ENCODE measurements at regions not wholly inside any gene's neighbourhood (a gene's known extent, or its start where the extent isn't known, plus 50 kb on each side); places are given as distances from the start of the nearest gene placed in this dataset.
A peak's percentile ranks its signal among the peaks of the same experiment; 100 is the strongest.

DNA sequence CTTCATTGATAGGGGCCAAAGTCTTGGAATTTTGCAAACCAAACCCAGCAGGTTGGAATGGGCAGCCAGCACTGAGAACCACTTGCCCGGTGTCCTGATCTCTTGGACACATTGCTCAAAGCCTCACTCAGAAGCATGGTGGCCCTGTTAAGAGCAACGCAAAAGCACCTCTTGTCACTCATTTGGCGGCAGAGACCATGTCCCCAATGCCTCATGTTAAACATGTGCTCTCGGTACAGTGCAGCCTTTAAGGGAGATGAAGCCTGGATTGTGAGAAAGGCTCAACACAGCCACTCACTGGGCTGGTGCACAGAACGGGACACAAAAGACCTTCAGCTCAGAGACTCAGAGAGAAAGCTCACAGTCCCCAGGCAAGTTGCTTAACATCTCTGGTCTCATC lies 298.4 kb upstream of the PRDM1 start:
- no peak for DNase-seq

DNA sequence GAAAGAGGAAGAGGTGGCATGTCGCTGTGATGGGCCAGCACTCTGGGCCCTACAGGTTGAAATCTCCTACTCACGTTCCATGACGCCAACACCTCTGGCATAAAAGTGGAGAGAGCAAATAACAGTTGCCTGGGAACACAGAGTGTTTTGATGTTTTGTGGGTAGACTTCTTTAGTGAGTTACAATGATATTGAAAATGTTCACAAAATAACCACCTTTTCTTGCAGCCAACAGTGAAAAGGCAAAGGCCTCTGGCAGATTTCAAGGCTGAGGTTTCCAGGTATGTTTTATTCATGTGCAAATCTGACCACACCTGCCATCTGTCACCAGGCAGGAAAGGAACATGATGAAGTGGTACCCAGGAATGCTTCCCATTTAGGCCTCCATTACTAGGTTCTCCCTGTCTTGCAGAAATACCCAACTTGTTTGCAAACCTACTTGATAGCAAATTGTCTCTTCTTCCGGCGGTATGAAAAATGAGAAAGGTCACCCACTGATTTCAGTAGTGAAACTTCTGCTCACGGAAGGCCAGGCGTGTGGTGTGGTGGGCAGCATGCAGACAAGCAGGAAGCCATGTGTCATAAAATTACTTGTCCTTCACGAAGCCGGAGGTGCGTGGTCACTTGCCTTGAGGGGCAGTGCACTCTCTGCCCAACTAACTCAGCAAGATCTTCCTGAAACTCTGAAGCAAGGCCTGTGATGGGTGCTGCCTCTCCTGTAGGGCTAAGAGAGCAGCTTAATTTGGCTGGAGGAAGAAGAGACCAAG lies 299.1 kb upstream of the PRDM1 start:
- no peak for DNase-seq

DNA sequence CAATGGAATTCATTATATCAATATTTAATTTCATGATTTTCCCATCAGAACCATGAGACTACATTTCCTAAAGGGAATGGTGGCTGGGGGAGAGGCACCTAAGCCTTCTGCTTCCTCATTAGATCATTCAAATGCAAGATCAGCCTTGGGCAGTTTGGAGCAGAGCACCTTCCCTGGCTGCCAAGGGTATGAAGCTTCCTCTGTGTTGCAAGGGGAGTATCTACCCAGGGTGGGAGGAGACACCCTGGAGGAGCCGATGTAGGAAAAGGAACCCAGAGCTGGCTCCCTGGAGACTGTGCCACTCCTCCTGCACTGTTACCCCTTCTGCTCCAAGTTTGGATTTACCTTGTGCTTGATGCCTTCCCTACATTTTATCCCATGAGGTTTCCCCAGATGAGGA lies 299.7 kb upstream of the PRDM1 start:
- DNase-seq: peak; percentile 28 to 53

DNA sequence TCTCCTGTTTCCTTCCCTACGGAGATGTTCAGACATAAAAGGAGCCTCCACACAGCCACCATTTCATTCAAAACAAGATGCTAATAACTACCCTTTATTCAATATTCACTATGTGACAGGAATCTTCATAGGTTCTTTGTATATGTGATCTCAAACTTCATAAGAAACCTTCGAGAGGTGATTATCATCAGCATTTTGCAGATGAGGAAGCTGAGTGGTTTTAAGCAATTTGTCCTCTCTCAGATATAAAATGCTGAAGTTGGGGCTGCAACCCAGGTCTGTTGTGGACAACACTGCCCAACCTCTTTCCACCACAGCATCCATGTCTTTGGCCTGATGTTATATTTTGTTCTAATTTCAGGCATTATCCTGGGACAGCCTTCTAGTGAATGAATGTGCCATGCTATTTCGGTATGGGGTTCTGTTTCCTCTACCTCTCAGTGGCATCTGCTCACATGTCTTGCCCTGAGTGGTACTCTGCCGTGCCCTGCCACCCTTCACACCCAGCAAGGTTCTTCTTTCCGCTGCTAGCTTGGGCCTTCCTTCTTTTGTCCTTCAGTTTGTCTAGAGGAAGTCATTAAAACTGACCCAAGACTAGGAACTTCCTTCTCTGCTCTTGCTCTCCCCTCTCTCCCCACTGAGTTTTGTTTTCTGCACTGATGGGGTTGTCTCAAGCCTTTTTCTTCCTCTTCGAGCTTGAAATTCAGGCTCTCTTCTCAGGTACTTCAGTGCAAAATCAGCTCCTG lies 300.9 kb upstream of the PRDM1 start:
- DNase-seq: peak; percentile 70 to 81

DNA sequence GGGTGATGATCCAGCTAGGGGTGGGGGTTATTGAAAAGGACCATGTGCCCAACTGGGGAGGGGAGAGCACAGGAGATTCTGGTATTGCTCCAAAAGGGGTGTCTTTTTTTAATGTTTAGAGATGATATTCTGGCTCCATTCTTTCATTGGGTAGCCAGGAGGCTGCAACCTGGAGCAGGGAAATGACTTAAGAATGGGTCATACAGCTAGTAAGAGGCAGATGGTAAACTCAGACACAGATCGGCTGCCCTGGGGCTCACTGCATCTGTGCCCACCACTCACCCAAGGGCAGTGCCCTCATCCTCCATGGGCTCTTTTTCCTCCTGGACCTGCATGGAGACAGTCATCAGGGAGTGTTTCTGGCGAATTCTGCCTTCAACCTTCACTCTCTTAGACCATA lies 302.0 kb upstream of the PRDM1 start:
- no peak for DNase-seq

DNA sequence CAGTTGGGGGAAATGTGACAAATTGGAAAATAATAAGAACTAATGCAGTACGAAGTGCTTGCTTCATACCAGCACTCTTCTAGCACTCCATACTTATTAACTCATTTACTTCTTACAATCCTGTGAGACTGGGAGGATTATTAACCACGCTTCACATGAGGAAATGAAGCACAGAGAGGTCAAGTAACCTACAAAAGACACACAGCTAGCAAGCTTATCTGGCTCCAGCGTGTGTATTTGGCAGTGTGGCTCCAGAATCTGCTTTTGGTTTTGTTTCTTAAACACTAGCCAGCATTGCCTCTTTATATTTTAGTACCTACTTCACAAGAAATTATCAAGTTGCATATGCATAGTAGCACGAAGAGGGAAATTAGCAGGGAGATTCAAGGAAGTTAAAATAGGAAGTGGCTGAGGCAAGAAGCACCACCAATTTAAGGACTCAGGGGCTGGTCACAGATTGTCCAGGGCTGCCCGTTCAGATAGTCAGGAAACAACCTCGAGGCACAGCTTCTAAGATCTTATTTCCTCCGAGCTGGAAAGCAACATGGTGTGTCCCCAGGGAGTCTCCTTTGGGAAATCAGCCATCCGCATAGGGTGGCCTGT lies 302.7 kb upstream of the PRDM1 start:
- peak; percentile 70 to 80 for DNase-seq

DNA sequence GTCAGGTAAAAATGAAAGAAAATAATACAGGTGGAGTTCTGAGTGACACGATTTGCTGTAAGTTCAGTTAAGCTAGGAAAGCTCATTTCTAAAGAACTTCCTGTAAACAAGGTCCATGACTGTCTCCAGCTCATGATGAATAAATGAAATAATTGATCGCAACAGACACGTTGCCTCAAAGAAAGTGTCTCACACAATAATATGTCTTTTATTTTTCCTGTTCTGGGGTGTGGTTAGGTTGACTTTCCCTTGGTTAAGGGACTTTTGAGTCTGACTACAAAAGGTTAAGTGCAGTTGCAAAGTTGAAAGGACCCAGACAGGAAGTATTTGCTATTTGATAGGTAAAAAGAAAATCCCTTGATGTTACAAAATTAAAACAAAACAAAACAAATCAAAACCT lies 304.2 kb upstream of the PRDM1 start:
- no peak for DNase-seq

DNA sequence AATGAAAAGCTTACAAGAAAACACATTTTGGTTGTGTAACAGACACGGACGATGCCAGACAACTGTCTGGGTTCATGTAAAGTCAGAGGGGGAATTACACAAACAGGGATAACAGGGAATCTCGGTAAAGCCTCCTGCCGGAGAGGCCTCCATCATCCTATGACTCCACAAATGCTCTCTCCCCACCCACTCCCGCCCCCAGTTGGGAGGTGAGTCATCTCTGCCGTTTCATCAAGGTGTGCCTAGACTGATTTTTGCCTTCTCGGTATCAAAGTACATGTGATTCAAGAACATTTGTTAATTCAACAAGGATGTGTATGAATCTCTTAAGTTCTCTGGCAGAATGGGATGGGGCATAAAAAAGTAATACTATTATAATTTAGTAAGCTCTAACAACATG lies 304.9 kb upstream of the PRDM1 start:
- DNase-seq: no peak

DNA sequence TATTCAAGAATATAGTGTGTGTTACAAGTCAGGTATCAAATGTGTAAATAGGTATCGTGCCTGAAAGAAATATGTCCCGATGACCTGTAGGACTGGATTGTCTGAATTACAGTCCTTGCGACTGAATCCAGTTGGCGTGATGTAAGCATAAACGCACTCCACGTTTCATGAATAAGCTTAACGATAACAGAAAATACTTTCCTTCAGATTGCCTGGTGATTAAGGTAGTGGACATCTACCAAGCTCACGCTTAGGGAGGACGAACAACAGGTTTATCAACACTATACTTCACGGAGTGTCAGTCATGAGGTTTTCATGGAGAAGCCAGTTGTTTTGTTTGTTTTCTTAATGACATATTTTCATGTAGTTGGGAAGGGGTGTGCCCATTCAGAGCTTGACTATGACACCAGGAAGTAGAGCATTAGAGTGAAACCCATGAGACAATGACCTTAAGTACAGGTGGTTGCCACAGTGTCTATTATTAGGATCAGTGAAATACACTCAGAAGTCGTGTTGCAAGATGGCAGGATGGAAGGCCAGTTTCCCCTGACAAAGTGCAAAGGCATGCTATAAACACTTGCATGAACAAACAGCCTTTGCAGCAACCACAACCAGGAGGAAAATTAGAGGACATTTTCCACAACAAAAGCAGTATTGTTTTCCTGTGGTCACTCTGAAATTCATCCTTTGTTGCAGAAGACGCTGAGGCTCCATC lies 305.8 kb upstream of the PRDM1 start:
- peak in 1 of 2 donors; percentile 14 for DNase-seq

DNA sequence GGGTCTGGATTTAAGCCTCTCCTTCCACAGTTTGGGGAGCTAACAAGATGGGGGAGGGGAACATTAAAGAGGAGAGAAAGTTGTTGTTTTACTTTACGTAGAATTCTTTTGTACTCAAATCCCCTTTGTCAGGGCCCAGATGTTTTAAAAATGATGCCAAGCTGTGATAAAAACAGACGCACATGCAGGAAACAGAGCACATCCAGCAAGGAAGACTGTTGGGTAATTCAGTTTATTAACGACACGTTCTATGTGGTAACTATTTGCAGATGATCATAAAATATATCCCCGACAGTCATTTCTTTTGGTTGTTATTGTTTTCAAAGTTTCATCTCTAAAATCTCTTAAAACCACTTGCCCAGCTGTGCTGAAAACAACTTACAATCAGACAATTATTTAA lies 307.0 kb upstream of the PRDM1 start:
- DNase-seq: no peak

DNA sequence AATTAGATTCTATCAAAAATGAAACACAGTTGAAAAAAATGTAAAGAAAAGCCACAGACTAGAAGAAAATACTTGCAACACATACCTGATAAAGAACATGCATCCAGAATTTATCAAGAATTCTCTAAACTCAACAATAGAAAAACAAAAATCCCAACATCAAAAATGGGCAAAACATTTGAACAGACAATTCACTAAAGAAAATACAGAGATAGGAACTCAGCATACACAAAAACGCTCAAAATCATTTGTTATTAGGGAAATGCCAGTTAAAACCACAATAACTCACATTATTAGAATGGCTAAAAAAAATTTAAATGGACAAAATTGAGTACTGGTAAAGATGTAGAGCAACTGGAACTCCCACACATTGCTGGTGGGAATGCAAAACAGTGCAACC lies 311.0 kb upstream of the PRDM1 start:
- no peak for DNase-seq

DNA sequence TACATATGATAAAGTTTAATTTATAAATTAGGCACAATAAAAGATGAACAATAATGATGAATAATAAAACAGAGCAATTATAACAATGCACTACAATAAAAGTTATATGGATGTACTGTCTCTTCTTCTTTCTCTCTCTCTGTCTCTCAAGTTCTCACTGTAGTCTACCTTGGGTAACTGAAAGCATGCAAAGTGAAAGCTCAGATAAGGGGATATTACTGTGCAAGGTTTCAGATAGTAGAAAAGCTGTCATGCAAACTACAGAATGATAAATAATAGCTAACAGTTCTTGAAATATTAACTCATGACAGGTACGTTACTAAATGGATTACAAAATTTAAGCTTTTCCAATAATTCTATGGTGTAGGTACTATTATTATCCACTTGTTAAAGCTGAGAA lies 311.9 kb upstream of the PRDM1 start:
- no peak for DNase-seq

DNA sequence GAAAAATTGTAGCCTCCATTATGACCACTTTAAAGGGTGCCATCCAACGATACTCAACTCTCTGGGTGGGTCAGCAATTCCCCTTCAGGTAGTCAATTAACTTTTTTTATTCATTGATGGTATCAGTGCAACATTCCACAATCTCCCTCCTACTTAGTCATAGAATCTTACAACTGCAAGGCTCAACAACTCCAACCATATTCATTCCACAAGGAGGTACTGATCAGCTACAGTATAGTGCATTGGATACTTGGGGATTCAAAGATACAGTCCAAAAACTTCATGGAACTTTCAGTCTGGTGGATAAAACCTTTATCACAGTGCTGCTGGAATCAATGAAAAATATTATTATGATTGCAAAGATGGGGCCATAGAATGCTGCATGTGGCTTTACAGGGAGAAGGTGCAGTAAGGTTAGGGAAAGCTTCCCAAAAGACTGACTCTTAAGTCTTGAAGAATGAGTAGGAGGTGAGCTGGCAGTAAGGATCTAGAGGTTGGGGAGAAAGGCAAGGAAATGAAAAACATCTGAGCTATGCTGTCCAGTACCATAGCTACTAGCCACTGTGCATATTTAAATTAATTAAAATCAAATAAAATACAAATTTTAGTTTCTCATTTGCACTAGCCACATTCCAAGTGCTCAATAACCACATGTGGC lies 314.7 kb upstream of the PRDM1 start:
- no peak for DNase-seq

DNA sequence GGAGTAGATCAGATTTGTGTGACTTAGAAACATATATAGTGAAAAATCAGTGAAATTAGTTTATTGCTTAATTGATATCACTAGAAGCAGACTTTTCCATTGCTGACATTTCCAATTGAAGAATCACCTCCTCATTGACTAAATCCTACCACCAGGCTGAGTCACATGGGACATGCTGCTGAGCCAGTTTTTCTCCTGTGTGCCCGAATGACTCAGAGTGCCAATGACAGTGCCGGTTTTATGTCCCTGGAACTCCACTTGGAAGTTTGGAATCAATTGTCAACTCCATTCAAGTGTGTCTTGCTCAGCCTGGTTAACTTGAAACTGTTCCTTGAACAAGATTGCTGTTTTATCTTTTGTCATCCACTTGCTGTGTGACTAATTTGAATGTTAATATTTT lies 316.1 kb upstream of the PRDM1 start:
- no peak for DNase-seq

DNA sequence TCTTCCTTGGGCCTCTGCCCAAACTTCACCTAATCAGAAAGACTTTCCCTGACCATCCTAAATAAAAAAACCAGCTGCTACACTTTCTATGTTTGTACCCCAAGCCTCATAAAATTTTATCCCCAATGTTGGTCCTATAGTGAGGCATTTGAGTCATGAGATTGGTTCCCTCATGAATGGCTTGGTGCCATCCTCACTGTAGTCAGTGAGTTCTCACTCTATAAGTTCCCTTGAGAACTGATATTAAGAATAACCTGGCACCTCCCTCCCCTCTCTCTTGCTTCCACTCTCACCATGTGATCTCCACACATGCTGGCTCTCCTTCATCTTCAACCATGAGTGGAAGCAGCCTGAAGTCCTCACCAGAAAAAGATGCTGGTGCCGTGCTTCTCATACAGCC lies 316.9 kb upstream of the PRDM1 start:
- no peak for DNase-seq

DNA sequence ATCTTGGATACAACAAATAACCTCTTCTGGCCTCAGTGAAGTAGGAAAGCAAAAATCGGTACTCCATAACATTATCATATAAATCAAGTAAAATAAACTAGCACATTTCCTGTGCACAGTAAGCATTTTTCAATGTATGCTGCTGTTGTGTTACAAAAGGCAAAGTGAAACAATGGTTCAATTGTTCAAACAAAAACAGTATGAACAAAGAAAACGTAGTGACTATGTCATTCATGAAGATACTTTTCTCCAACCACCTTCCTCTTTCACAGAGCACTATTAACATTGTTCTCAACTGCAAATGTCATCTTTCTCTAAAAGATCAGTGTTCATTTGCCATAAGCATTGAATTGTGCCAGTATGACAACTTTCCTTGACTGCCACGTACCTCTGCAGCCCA lies 318.6 kb upstream of the PRDM1 start:
- no peak for DNase-seq

DNA sequence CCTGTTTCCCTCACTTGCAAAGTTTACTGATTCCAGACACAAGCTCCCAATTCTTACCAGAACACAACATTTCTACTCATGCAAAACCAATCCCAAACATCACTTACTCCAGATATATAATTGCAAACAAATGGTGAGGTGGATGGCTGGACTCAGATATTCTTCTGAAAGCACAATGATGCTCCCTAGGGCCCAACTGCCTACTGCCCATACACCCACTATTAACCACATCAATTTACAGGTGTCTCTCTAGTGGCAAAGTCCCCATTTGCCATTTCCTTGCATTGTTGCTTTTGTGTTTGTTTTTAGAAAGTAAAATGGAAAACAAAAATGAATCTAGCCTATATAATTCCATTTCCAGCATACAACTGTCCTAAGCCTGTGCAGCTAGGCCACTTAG lies 320.9 kb upstream of the PRDM1 start:
- no peak for DNase-seq

DNA sequence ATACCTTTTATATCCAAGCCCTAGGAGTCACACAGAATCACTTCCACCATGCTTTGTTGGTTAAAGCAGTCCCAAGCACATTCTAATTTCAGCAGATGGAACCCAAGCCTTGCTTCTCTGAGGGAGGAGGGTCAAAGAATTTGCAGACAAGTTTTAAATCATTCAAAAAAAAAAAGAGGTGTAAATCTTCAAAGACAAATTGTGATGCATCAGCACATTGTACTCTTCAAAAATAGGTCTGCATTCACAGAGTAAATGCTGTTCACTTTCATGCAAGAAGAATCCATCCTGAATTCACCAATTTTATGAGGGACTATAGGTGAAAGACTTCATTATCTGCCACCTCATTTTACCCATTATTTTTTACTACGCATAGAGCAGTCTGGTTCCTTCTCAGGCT lies 321.8 kb upstream of the PRDM1 start:
- no peak for DNase-seq

DNA sequence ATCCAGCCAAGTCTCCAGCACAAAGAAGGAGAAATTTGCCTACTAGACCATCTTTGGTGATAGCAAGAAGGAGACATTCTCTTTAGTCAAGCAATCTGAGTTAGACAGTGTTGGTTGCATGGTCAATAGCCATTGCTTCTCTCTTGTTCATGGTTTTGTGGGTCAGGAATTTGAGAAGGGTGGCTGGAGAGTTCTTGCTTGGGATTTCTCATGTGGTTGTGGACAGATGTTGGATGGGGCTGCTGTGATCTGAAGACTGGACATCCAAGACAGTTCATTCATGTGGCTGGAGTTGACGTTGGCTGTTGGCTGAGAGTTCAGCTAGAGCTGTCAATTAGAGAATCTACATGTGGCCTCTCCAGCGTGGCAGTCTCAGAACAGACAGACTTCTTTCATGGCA lies 322.3 kb upstream of the PRDM1 start:
- DNase-seq: no peak

DNA sequence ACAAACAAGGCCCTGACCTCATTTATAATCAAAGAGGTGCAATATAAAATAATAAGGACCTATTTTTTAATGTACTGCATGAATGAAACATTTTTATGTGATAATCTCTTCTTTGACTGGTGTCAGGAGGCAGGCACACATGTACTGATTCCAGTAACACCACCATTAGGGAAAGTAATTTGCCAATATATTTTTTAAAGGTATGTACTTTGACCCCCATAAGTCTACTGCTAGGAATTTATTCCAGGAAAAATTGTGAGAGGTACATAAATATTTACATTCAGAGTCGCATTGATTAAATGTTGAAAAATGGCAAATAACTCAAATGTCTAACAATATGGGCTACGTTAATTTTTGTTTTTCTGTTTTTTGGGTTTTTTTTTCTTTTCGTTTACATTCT lies 325.4 kb upstream of the PRDM1 start:
- no peak for DNase-seq

DNA sequence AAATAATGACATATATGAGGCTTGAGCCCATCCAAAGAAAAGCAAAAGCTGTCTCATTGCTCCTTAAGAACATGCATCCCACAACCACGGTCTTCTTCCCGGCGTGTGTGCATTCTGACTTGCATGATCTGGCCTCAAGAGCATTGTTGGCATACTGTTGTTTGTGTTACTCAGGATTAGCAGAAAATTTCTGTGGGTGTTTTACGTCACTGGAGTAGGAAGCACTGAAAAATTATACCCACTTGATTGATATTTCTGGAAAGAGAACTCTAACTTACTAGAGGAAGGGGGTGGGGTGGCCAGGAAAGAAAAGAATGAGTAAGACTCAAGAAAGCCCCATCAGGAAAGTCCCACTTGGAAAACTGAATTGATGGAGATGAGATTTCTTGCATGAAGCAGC lies 326.2 kb upstream of the PRDM1 start:
- DNase-seq: peak in 1 of 2 donors; percentile 9

DNA sequence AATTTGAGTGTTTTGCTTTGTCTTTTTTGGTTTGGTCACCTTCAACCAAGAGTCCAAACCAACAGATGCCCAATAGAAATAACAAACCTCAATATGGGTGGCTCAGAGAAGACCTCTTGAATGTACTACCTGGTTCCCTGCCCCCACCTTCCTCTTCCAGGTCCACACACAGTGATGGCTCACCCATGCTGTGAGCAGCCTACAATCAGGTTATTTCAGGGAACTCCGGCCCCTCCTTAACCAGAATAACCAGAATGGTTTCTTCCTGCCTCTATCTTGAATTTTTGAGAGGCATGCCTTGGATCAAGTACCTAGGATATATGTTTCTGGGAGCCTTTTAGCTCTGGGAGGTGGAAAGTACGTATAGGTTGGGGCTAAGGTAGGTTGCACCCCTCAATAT lies 327.1 kb upstream of the PRDM1 start:
- DNase-seq: no peak
